GM12891 (cell line): ENCODE measurements at regions not wholly inside any gene's neighbourhood (a gene's known extent, or its start where the extent isn't known, plus 50 kb on each side); places are given as distances from the start of the nearest gene placed in this dataset.

ENCODE experiments used
- DNase-seq: peaks from one replicate; pipeline ENCODE4 v3.0.0; 2011; ENCODE audit warnings: low spot score; ENCODE audit not compliant: insufficient read length
- FAIRE-seq: peaks from 2 replicates; lab custom pipeline; 2011; peaks lifted over from hg19 to GRCh38; lab: Jason Lieb, UNC
- PAX5 ChIP-seq: IDR thresholded peaks from 2 replicates; pipeline ENCODE4 v1.6.1; 2011; ENCODE audit warnings: low read length, moderate library complexity, mild to moderate bottlenecking; ENCODE audit not compliant: insufficient read depth, severe bottlenecking
- POLR2A ChIP-seq: IDR thresholded peaks from 2 replicates; pipeline ENCODE4 v1.6.1; 2011; ENCODE audit warnings: low read depth, low read length, control low read depth
- POLR2AphosphoS5 ChIP-seq: IDR thresholded peaks from 2 replicates; pipeline ENCODE4 v1.6.1; 2011; ENCODE audit warnings: low read depth, low read length, control low read depth
- POU2F2 ChIP-seq: IDR thresholded peaks from 2 replicates; pipeline ENCODE4 v1.6.1; 2011; ENCODE audit warnings: low read depth, mild to moderate bottlenecking, control low read depth, low read length, moderate library complexity
- SPI1 ChIP-seq: IDR thresholded peaks from 2 replicates; pipeline ENCODE4 v1.6.1; 2011; ENCODE audit warnings: low read depth, low read length, control low read depth
- TAF1 ChIP-seq: IDR thresholded peaks from 2 replicates; pipeline ENCODE4 v1.6.1; 2011; ENCODE audit warnings: low read depth, low read length, control low read depth

DNA sequence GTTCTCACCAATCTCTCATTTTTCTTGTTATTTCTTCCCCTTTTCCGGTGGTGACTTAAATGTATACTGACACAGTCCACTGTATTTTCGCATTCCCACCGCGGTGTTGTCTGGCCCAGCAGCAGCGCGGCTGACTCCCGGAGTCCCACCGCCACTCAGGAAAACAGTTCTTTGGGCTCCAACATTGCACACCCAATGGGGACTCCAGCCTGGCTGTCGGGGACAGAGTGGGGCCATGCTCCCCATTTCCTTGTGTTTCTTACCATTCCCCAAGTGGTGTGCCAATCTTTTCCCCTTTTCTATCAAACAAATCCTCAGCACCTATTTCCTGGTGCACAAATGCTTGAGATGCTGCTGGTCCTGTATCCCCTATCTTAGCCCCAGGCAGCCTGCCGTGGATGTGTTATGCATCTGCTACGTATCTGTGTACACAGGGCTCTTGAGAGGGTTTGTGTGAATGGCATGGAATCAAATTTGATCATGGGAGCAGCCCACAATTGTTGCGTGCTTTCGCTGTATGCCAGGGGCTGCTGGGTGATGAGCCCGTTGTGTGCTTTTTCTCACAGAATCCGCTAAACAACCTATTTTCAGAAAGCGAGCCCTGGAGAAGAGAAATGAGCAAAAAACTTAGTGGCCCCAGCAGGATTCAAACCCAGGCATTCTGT, 219.1 kb upstream of the RGMA start:
- TF ChIP-seq SPI1 (no peak), POU2F2 (no peak), PAX5 (no peak), POLR2A (no peak), POLR2AphosphoS5 (no peak), TAF1 (no peak)
- FAIRE-seq (no peak), DNase-seq (no peak)

DNA sequence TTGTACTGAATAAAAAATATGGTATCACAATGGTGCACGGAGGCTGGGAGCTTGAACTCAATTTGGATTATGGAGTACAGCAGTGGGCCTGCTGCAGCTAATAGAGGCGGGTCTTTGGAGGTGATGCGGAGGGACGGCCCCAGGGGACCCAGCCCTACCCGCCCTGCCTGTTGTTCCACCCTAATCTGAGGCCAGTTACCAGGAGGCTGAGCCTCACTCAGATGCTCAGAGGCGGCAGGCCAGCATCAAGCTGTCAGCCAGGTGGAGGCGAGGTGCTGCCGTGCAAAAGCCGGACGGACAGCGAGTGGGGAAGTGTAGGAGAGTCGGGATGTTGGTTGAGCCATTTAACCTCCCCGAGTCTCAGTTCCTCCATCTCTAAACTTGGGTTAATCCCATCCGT, 218.5 kb upstream of the RGMA start:
- DNase-seq (no peak), FAIRE-seq (no peak)
- TF ChIP-seq POU2F2 (no peak), SPI1 (no peak), PAX5 (no peak), POLR2AphosphoS5 (no peak), POLR2A (no peak), TAF1 (no peak)

- DNase-seq (no peak), FAIRE-seq (no peak)
- TF ChIP-seq TAF1 (no peak), PAX5 (no peak)
These were observed 216.3 kb upstream of the RGMA start for GRCh38 chr15:93305306-93305705.

- no peak for TF ChIP-seq TAF1
- TF ChIP-seq SPI1, result no peak
- TF ChIP-seq POLR2A, result no peak
- TF ChIP-seq POU2F2, result no peak
- no peak for TF ChIP-seq POLR2AphosphoS5
- TF ChIP-seq PAX5, result no peak
- DNase-seq, result no peak
- FAIRE-seq, result no peak
These were observed 213.2 kb upstream of the RGMA start for GRCh38 chr15:93302080-93302765.

DNA sequence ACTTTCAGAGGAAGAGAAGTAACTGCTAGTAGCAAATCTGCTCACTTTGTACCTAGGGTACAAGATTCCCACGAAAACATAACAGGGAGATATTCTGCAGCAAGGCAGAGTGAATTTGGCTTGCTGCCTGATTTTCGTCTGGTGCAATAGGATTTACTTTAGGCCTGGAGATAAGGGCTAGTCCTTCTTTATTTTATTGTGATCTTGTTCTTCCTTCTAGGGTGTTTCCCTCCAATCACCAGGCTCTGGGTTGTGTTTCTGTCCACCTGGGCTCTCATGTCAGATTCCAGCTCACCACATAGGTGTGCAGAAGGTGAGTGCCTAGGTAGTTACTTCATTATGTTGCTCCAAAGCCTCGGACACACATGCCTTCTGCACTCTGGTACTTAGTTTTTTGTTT, 211.8 kb upstream of the RGMA start:
- no peak for FAIRE-seq

GRCh38 chr15:93299675-93300074, 210.7 kb upstream of the RGMA start:
- no peak for DNase-seq
- no peak for FAIRE-seq

More for the DNA sequence above, 211.8 kb upstream of the RGMA start:
- DNase-seq, result no peak
- TF ChIP-seq POLR2AphosphoS5 (no peak), SPI1 (no peak), PAX5 (no peak), POLR2A (no peak), TAF1 (no peak), POU2F2 (no peak)

GRCh38 chr15:93298901-93299300, 209.9 kb upstream of the RGMA start:
- TF ChIP-seq POU2F2 (no peak), POLR2A (no peak), PAX5 (no peak), POLR2AphosphoS5 (no peak), TAF1 (no peak), SPI1 (no peak)
- DNase-seq, result no peak
- no peak for FAIRE-seq

More at GRCh38 chr15:93299675-93300074, 210.7 kb upstream of the RGMA start:
- TF ChIP-seq POU2F2 (no peak), TAF1 (no peak), SPI1 (no peak), PAX5 (no peak), POLR2A (no peak), POLR2AphosphoS5 (no peak)

DNA sequence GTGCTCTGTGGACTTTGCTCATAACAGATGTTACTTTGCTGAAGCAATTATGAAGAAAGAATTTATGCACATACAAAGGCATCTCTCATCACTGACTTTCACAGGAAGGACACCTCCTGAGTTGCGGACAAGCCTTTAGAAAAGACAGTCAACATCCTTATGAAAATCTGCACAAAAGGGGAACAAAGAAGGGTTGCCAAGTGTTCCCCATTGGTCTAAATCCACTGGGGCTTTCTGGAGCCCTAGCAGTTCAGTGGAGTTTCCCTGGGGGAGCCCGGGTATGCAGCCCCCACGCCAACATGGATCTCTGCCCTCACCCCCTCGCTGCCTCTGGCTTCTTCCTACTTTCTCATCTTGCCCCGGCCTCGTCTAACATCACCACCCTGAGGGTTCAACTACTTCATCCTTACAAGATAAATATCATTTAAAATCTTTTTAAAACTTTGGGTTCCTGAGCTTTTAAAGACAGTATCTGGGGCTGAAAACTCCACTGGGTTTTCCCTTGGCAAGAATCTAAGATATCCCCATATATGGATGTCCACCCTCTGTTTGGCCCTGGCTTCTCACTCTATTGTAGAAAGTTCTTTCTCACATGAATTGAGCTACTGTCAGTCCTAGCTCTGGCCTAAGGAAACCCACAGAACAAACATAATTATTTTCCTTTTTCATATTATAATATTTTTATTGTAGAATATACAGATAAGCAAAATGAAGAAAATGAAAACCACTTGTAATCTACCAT, 207.9 kb upstream of the RGMA start:
- TF ChIP-seq PAX5 (no peak), SPI1 (no peak), POU2F2 (no peak), POLR2AphosphoS5 (no peak), POLR2A (no peak), TAF1 (no peak)
- DNase-seq (no peak), FAIRE-seq (no peak)

DNA sequence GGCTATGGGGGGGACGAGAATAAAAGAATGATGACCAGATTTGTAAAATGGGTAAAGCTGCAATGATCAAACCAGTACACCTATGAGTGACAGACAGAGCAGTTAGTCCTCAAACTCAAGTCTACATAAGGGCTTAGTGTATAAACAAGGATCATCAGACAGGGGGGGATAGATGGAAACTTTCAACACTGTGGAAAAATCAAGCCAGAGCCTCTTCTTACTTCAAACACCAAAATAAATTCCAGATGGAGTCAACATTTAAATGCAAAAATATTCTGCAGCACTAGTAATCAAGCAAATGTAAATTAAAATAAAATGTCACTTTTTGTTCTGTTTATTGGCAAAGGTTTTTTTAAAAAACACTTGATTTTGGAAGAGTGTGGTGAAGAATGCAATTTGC, 205.9 kb upstream of the RGMA start:
- FAIRE-seq (no peak), DNase-seq (no peak)
- TF ChIP-seq POU2F2, result no peak
- no peak for TF ChIP-seq TAF1
- TF ChIP-seq POLR2AphosphoS5, result no peak
- TF ChIP-seq PAX5, result no peak
- no peak for TF ChIP-seq SPI1
- no peak for TF ChIP-seq POLR2A
